Activated naive CD8-positive, alpha-beta T cell treated with anti-CD3 and anti-CD28 coated beads, Interleukin-2, amount 10 ng/mL, durations not matched to agents 7 days and 5 days (primary cell): ENCODE measurements at regions not wholly inside any gene's neighbourhood (a gene's known extent, or its start where the extent isn't known, plus 50 kb on each side); places are given as distances from the start of the nearest gene placed in this dataset.
"Not testable (repeated sequence)": the region's sequence is repeated elsewhere in the genome, so short reads cannot be mapped to it uniquely, and the experiment has no call there.

Source experiments
- ATAC-seq: fragments of 150-1000 bp; cut with Tn5 transposase; one replicate; pipeline ENCODE4 v1.10.0; 2021; ENCODE audit warnings: low read depth, moderate library complexity
- POLR2A ChIA-PET: fragments of 350-600 bp; sonication (Branson Sonifier 250); formaldehyde crosslinking; loops from one replicate; lab custom pipeline; 2021; ENCODE audit warnings: antibody characterized with exemption; lab: Charles Lee
- DNase-seq: peaks from one replicate; pipeline ENCODE4 v3.0.0; 2021
- H3K27ac Mint-ChIP-seq: one replicate; pipeline ENCODE4 v1.8.0; 2022; ENCODE audit warnings: mild to moderate bottlenecking, mixed read lengths
- H3K27me3 Mint-ChIP-seq: one replicate; pipeline ENCODE4 v1.8.0; 2022; ENCODE audit warnings: mild to moderate bottlenecking, moderate library complexity, mixed read lengths
- H3K36me3 Mint-ChIP-seq: one replicate; pipeline ENCODE4 v1.8.0; 2021; ENCODE audit warnings: mild to moderate bottlenecking, mixed read lengths
- H3K4me1 Mint-ChIP-seq: one replicate; pipeline ENCODE4 v1.8.0; 2021; ENCODE audit warnings: mixed read lengths
- H3K4me3 Mint-ChIP-seq: one replicate; pipeline ENCODE4 v1.8.0; 2022; ENCODE audit warnings: mild to moderate bottlenecking, moderate library complexity, mixed read lengths
- H3K9me3 Mint-ChIP-seq: one replicate; pipeline ENCODE4 v1.8.0; 2021; ENCODE audit warnings: mixed read lengths

- ATAC-seq, POLR2A ChIA-PET, H3K36me3 Mint-ChIP-seq, DNase-seq, H3K27me3 Mint-ChIP-seq, H3K4me1 Mint-ChIP-seq, H3K27ac Mint-ChIP-seq, H3K9me3 Mint-ChIP-seq, H3K4me3 Mint-ChIP-seq: not testable (repeated sequence)
Observed at GRCh38 chr4:102397056-102397455, 51.8 kb upstream of the SLC39A8 start.

- H3K4me3 Mint-ChIP-seq, result no peak overlapping the region
- no peaks in the 10 kb centered on the region for H3K36me3 Mint-ChIP-seq
- peaks cover 3% of the 10 kb centered on the region for H3K27me3 Mint-ChIP-seq
- ATAC-seq (no peak), DNase-seq (no peak)
- H3K9me3 Mint-ChIP-seq, result peaks cover 4% of the 10 kb centered on the region
- POLR2A ChIA-PET, result no interaction called here
- H3K27ac Mint-ChIP-seq, result no peak overlapping the region
- H3K4me1 Mint-ChIP-seq, result no peaks in the 10 kb centered on the region
Observed at GRCh38 chr4:102399021-102399420, 53.7 kb upstream of the SLC39A8 start.

GRCh38 chr4:102400898-102401297 is 55.6 kb upstream of the SLC39A8 start:
- peaks cover 1% of the 10 kb centered on the region for H3K9me3 Mint-ChIP-seq
- no peak overlapping the region for H3K27ac Mint-ChIP-seq
- ATAC-seq, result no peak
- peaks cover 5% of the 10 kb centered on the region for H3K27me3 Mint-ChIP-seq
- no peak for DNase-seq
- H3K4me3 Mint-ChIP-seq, result no peak overlapping the region
- no peaks in the 10 kb centered on the region for H3K4me1 Mint-ChIP-seq
- no peaks in the 10 kb centered on the region for H3K36me3 Mint-ChIP-seq
- POLR2A ChIA-PET, result no interaction called here

DNA sequence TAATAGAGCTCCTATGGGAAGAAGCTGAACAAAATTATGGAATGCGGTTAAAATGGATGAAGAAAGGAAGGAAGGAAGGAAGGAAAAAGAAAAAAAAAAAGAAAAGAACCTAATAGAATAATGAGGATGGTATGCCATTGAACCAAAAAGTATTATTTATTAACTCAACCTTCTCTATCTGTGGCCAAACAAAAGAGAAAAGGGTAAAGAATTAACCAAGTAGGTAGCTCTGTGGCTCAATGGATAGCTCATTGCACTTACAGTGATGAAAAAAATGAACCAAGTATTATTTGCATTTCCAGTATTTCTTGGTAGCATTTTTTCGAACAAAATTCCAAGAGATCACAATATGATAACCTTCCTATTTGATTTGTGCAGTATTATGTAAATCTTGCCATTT is 56.9 kb upstream of the SLC39A8 start:
- DNase-seq, result no peak
- POLR2A ChIA-PET, result no interaction called here
- H3K9me3 Mint-ChIP-seq, result peaks cover 1% of the 10 kb centered on the region
- no peak for ATAC-seq
- no peak overlapping the region for H3K27ac Mint-ChIP-seq
- no peak overlapping the region for H3K4me3 Mint-ChIP-seq
- H3K36me3 Mint-ChIP-seq, result no peaks in the 10 kb centered on the region
- H3K4me1 Mint-ChIP-seq, result no peaks in the 10 kb centered on the region
- peaks cover 5% of the 10 kb centered on the region for H3K27me3 Mint-ChIP-seq

DNA sequence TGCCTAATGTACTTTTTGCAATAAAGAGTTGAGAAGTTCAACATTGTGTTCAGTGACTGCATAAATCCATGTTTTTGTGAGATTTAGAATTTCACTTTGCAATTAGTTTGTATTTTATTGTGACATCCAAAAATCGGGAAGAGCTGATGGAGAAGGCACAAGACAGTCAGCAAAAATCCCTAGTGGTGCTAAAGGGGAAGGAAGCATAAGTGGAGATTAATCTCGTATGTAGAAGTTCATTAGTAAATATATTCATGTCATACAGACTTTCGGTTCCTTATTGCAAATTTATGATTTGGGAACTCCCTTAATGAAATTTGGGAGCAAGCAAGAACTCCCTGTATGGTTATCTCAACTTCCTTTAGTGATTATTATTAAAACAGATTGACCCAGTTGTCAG is 57.8 kb upstream of the SLC39A8 start:
- no peaks in the 10 kb centered on the region for H3K4me1 Mint-ChIP-seq
- no peak overlapping the region for H3K4me3 Mint-ChIP-seq
- ATAC-seq (no peak), DNase-seq (no peak)
- H3K27ac Mint-ChIP-seq, result no peak overlapping the region
- H3K9me3 Mint-ChIP-seq, result peaks cover 1% of the 10 kb centered on the region
- peaks cover 5% of the 10 kb centered on the region for H3K27me3 Mint-ChIP-seq
- POLR2A ChIA-PET, result no interaction called here
- H3K36me3 Mint-ChIP-seq, result no peaks in the 10 kb centered on the region

- H3K36me3 Mint-ChIP-seq, result no peaks in the 10 kb centered on the region
- H3K27ac Mint-ChIP-seq, result no peak overlapping the region
- DNase-seq (no peak), ATAC-seq (no peak)
- POLR2A ChIA-PET, result no interaction called here
- H3K4me3 Mint-ChIP-seq, result no peak overlapping the region
- H3K9me3 Mint-ChIP-seq, result peaks cover 1% of the 10 kb centered on the region
- no peaks in the 10 kb centered on the region for H3K4me1 Mint-ChIP-seq
- peaks cover 5% of the 10 kb centered on the region for H3K27me3 Mint-ChIP-seq
Observed at GRCh38 chr4:102404431-102404969, 59.2 kb upstream of the SLC39A8 start.

DNA sequence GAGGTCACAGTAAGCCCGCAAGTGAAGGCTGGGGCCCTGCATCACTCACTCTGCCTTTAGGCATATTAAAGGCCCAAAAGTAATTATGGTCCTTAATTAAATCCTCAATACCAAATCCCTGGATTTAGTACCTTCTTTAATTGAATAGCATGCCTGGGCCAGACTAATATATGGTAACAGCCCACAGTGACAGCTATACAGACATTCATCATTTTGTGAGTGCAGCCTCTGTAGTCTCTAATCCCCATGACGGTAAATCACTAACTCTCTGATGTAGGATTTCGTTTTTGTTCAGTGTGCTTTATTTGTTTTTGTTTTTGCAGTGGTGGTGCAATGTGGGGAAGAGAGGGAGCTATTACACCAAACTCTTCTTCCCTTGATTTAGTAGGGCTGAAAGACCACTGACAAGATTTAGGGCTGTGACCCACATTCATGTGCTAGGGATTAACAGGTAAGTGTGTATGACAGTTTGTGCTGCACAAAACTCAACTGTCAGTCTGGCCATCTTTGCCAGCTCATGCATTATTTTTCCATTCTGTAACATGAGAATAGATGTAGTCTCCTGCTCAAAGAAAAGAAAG is 60.6 kb upstream of the SLC39A8 start:
- Mint-ChIP-seq H3K4me3 (no peak overlapping the region), H3K27ac (no peak overlapping the region), H3K27me3 (peaks cover 5% of the 10 kb centered on the region), H3K4me1 (no peaks in the 10 kb centered on the region), H3K9me3 (peaks cover 1% of the 10 kb centered on the region), H3K36me3 (no peaks in the 10 kb centered on the region)
- ATAC-seq (no peak), DNase-seq (no peak)
- POLR2A ChIA-PET, result no interaction called here

GRCh38 chr4:102410884-102411283 is 65.6 kb upstream of the SLC39A8 start:
- POLR2A ChIA-PET, H3K9me3 Mint-ChIP-seq, H3K4me1 Mint-ChIP-seq, H3K4me3 Mint-ChIP-seq, H3K36me3 Mint-ChIP-seq, ATAC-seq, DNase-seq, H3K27ac Mint-ChIP-seq, H3K27me3 Mint-ChIP-seq: not testable (repeated sequence)

GRCh38 chr4:102411408-102411807 is 66.1 kb upstream of the SLC39A8 start:
- Mint-ChIP-seq H3K9me3 (no peaks in the 10 kb centered on the region), H3K4me3 (no peak overlapping the region), H3K27me3 (peaks cover 8% of the 10 kb centered on the region), H3K4me1 (peaks cover 3% of the 10 kb centered on the region), H3K36me3 (no peaks in the 10 kb centered on the region), H3K27ac (no peak overlapping the region)
- ATAC-seq (no peak), DNase-seq (no peak)
- POLR2A ChIA-PET, result no interaction called here

DNA sequence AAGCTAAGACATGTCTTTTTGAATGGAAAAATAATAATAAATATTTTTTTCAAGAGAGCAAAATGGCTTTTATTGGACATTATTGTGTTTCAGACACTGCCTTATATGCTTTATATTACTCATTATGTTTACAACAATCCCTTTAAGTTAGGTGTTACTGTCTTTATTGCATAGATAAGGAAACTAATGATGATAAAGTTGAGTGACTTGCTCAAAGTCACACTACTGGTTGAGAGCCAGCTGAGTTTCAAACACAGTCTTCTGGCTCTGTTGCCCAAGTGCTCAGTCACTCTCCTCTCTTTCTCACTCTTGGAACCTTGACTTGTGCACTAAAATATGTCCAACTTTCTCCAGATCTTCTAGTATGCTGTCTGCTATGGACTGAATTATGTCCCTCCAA is 71.5 kb upstream of the SLC39A8 start:
- no peak for ATAC-seq
- H3K27me3 Mint-ChIP-seq, result peaks cover 5% of the 10 kb centered on the region
- H3K9me3 Mint-ChIP-seq, result no peaks in the 10 kb centered on the region
- H3K36me3 Mint-ChIP-seq, result peaks cover 3% of the 10 kb centered on the region
- no peak for DNase-seq
- H3K4me1 Mint-ChIP-seq, result peaks cover 3% of the 10 kb centered on the region
- POLR2A ChIA-PET, result no interaction called here
- no peak overlapping the region for H3K4me3 Mint-ChIP-seq
- no peak overlapping the region for H3K27ac Mint-ChIP-seq

DNA sequence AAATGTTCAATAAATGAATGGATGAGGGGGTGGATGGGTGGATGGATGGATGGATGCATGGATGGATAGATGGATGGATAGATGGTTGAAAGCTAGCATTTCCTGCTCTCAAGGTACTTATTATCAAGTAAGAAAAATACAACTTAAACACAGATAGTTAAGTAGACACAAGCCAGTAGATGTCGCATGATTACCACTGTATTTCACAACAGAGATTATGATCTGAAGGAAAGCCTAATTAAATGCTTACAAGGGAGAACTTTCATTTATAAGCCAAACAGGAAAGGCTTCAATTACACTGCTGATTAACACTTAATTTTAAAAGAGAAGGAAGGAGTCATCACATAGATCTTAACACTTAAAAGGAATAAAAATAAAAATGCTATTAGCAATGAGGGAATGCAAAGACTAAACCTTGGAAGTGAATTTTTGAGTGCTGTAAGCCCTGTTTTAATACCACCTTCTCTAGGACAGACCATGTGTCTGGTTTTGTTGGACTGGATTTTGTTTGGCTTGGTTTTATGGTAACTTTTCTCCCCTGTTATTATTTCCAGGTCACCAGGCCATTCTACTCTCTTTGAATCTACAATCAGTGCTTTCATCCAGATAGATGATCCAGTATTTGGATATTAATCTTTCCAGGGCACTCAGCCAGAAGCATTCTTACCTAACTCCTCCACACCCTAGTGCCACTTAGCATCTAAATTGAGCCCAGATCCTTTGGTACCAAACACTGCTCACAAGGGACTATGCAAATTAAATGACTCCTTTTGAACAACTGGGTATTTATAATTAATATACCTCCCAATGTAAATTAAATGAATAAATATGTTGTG is 75.5 kb upstream of the SLC39A8 start:
- POLR2A ChIA-PET, result no interaction called here
- Mint-ChIP-seq H3K4me3 (no peak overlapping the region), H3K36me3 (peaks cover 5% of the 10 kb centered on the region), H3K4me1 (peaks cover 7% of the 10 kb centered on the region), H3K27ac (no peak overlapping the region), H3K9me3 (peaks cover 2% of the 10 kb centered on the region), H3K27me3 (no peaks in the 10 kb centered on the region)
- ATAC-seq, result no peak
- no peak for DNase-seq

DNA sequence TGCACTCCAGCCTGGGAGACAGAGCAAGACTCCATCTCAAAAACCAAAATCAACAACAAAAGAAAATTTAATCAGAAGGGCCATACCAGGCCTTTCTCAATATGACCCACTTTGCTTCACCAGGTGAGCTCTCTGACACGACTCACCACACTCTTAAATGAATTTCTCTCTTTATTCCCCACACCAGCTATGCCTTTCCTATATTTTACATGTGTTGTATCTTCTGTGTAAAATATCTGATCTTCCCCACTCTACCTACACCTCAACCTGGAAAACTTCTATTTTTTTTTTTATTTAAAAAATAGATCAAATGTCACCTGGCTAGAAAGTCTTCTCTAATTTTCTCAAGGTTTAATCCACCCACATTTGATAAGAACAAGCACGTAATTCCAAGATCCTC is 77.6 kb upstream of the SLC39A8 start:
- Mint-ChIP-seq H3K4me1 (peaks cover 7% of the 10 kb centered on the region), H3K27me3 (no peaks in the 10 kb centered on the region), H3K36me3 (peaks cover 3% of the 10 kb centered on the region), H3K4me3 (no peak overlapping the region), H3K27ac (no peak overlapping the region), H3K9me3 (peaks cover 2% of the 10 kb centered on the region)
- POLR2A ChIA-PET, result no interaction called here
- DNase-seq (no peak), ATAC-seq (no peak)

DNA sequence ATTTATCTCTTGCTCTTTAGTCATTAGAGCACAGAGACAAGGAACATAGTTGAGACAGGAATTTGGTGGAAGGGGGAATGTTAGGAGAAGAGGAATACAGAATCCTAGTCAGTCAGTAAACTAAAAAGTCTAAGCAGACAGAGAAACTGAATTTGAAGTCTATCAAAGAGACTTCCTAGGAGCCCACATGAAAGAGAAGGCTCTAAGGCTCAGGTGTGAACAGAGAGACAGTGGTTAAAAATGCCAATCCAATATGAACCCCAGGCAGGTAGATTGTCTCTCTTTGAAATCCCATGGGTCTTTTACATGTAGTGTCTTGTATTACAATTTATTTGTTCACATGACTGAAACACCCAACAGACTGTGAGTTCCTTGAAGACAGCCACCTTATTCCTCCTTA is 77.8 kb upstream of the NFKB1 start:
- no peak for DNase-seq
- peaks cover 2% of the 10 kb centered on the region for H3K9me3 Mint-ChIP-seq
- no peak overlapping the region for H3K27ac Mint-ChIP-seq
- POLR2A ChIA-PET, result no interaction called here
- H3K36me3 Mint-ChIP-seq, result peaks cover 2% of the 10 kb centered on the region
- H3K4me1 Mint-ChIP-seq, result peaks cover 7% of the 10 kb centered on the region
- no peaks in the 10 kb centered on the region for H3K27me3 Mint-ChIP-seq
- H3K4me3 Mint-ChIP-seq, result no peak overlapping the region
- no peak for ATAC-seq
